ENCODE measurements at regions not wholly inside any gene's neighbourhood (a gene's known extent, or its start where the extent isn't known, plus 50 kb on each side); places are given as distances from the start of the nearest gene placed in this dataset.
"Not testable (repeated sequence)": the region's sequence is repeated elsewhere in the genome, so short reads cannot be mapped to it uniquely, and the experiment has no call there.

DNA sequence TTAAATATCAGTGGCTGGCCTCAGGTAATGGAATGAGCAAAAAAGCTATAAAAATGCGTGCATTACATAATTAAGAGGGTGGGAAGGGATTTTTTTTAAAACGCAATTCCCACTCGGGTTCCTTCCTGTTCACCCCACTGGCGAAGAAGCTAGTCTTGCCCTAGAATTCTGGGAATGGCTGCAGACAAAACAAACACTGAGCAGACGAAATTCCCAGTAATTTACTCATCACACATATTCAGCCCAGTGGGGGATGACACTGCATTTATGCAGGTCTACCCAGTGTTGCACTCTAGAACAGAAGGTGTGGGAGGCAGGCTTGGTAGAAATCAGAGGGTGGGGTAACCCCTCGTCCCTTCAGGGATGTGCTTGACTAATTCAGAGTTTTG is 2695.0 kb upstream of the DEFB115 start:
- H3K4me3 ChIP-seq (ENCODE audit: low read depth in 1 of 3, low read length in 3 of 3) = no peak overlapping the region
- H3K9me3 ChIP-seq (ENCODE audit: control insufficient read depth in 4 of 4, low read length in 3 of 4) = peaks cover 0 to 2% (median 1%) of the 10 kb centered on the region in 4 donors
- H3K4me1 ChIP-seq (ENCODE audit: control insufficient read depth in 4 of 4, insufficient read depth in 4 of 4, low read length in 3 of 4) = no peaks in the 10 kb centered on the region
- peaks cover 0 to 1% (median 0%) of the 10 kb centered on the region in 4 donors for H3K36me3 ChIP-seq (ENCODE audit: control insufficient read depth in 4 of 4, insufficient read depth in 3 of 4, low read depth in 1 of 4, low read length in 3 of 4)
- DNase-seq (ENCODE audit: low spot score) = no peak
- no peak overlapping the region for H3K27ac ChIP-seq (ENCODE audit: low read depth in 1 of 2, low read length in 2 of 2)
- WGBS = 64% methylated on average over 6 of the region's 6 CpGs
- no peak overlapping the region for H3K9ac ChIP-seq (ENCODE audit: low read depth in 1 of 2, low read length in 2 of 2)
- TF ChIP-seq, protein P1, sequence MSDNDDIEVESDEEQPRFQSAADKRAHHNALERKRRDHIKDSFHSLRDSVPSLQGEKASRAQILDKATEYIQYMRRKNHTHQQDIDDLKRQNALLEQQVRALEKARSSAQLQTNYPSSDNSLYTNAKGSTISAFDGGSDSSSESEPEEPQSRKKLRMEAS (IDR thresholded peaks at IDR 0.05) = no peak
- TF ChIP-seq GABPA (IDR thresholded peaks at IDR 0.05 in 1 of 2, conservative IDR thresholded peaks at IDR 0.05 in 1 of 2) = no peak
- no peak for TF ChIP-seq RAD21 (IDR thresholded peaks at IDR 0.05)
- no peak for TF ChIP-seq HNF4G (IDR thresholded peaks at IDR 0.05)
- TF ChIP-seq NR2F2 (IDR thresholded peaks at IDR 0.05) = no peak
- TF ChIP-seq FOXA1 (IDR thresholded peaks at IDR 0.05) = no peak
- no peaks in the 10 kb centered on the region for H3K27me3 ChIP-seq (ENCODE audit: control insufficient read depth in 4 of 4, insufficient read depth in 4 of 4, low read length in 3 of 4)

GRCh38 chr20:28562899-28563521 is 2694.5 kb upstream of the DEFB115 start:
- not testable (repeated sequence) for H3K4me1 ChIP-seq (ENCODE audit: control insufficient read depth in 4 of 4, insufficient read depth in 4 of 4, low read length in 3 of 4); DNase-seq (ENCODE audit: low spot score); H3K27ac ChIP-seq (ENCODE audit: low read depth in 1 of 2, low read length in 2 of 2); H3K36me3 ChIP-seq (ENCODE audit: control insufficient read depth in 4 of 4, insufficient read depth in 3 of 4, low read depth in 1 of 4, low read length in 3 of 4); H3K27me3 ChIP-seq (ENCODE audit: control insufficient read depth in 4 of 4, insufficient read depth in 4 of 4, low read length in 3 of 4); H3K4me3 ChIP-seq (ENCODE audit: low read depth in 1 of 3, low read length in 3 of 3); H3K9me3 ChIP-seq (ENCODE audit: control insufficient read depth in 4 of 4, low read length in 3 of 4); H3K9ac ChIP-seq (ENCODE audit: low read depth in 1 of 2, low read length in 2 of 2)
- WGBS = 60% methylated on average over 6 of the region's 6 CpGs

DNA sequence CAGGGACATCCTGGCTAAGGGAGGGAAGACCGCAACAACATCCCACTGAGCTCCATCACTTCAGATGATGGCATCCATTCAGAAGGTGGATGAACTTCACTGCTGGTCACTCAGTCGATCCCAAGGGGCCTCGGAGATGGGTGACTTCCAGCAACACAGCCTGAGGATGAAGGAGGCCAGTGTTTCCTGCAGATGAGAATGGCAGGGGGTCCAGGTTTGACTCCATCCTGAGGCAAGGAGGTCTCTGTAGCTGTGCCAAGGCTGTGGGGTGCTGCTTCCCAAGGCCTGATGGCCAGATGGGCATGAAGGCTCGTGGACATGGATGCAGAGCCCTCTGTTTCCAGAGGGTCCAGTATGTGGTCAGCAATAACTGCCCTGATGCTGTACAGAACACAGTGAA is 2693.4 kb upstream of the DEFB115 start:
- H3K27ac ChIP-seq (ENCODE audit: low read depth in 1 of 2, low read length in 2 of 2); H3K4me3 ChIP-seq (ENCODE audit: low read depth in 1 of 3, low read length in 3 of 3); DNase-seq (ENCODE audit: low spot score); H3K9ac ChIP-seq (ENCODE audit: low read depth in 1 of 2, low read length in 2 of 2); H3K4me1 ChIP-seq (ENCODE audit: control insufficient read depth in 4 of 4, insufficient read depth in 4 of 4, low read length in 3 of 4); H3K9me3 ChIP-seq (ENCODE audit: control insufficient read depth in 4 of 4, low read length in 3 of 4); H3K27me3 ChIP-seq (ENCODE audit: control insufficient read depth in 4 of 4, insufficient read depth in 4 of 4, low read length in 3 of 4); H3K36me3 ChIP-seq (ENCODE audit: control insufficient read depth in 4 of 4, insufficient read depth in 3 of 4, low read depth in 1 of 4, low read length in 3 of 4): not testable (repeated sequence)
- WGBS = 61% methylated on average over 4 of the region's 4 CpGs

DNA sequence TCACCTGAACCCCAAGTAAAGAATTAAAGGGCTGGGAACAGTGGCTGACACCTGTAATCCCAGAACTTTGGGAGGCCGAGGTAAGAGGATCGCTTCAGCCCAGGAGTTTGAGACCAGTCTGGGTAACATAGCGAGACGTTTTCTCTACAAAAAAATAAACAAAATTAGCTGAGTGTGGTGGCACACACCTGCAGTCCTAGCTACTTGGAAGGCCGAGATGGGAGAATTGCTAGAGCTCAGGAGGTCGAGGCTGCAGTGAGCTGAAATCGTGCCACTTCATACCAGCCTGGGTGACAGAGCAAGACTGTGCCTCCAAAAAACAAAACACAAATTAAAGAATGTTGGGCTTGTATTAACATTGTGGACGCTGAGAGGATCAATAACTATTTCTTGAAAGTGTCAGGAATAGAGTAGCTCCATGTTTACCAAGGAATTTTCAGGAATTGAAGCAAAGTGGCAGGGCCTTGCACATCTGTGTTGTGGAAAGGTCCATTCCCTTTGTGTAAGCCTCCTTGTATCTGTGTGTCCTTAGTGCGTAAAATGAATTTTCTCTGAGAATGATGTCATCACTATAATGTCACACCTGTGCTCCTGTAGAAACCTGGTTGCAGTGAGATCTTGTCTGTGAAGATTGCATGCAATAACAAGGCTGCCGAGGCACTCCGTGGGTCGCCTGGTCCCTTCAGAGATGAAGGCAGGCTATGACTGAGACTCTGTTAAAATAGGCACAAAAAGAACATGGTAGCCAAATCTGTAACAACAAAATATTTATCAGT is 2692.6 kb upstream of the DEFB115 start:
- not testable (repeated sequence) for H3K9ac ChIP-seq (ENCODE audit: low read depth in 1 of 2, low read length in 2 of 2); H3K27ac ChIP-seq (ENCODE audit: low read depth in 1 of 2, low read length in 2 of 2); H3K4me3 ChIP-seq (ENCODE audit: low read depth in 1 of 3, low read length in 3 of 3); H3K27me3 ChIP-seq (ENCODE audit: control insufficient read depth in 4 of 4, insufficient read depth in 4 of 4, low read length in 3 of 4); H3K4me1 ChIP-seq (ENCODE audit: control insufficient read depth in 4 of 4, insufficient read depth in 4 of 4, low read length in 3 of 4); H3K9me3 ChIP-seq (ENCODE audit: control insufficient read depth in 4 of 4, low read length in 3 of 4); H3K36me3 ChIP-seq (ENCODE audit: control insufficient read depth in 4 of 4, insufficient read depth in 3 of 4, low read depth in 1 of 4, low read length in 3 of 4); DNase-seq (ENCODE audit: low spot score)
- WGBS = 62% methylated on average over 12 of the region's 12 CpGs

DNA sequence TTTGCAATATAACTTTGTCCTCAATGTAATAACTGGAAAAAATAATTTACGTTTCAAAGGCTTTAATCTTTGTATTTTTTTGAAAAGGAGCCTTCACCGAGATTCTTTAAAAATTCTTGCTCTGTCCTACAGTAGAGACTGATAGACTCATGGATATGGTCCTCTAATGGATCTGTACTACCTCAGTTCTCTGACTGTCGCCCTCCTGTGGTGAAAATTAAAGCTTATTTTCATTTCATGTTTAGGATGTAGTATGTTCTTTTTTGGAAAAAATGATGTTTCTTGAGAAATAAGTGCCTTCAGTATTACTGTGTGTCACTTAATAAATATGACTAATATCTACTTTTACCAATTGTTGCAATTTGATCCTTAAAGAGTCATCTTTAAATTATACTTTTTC is 2681.5 kb upstream of the DEFB115 start:
- H3K36me3 ChIP-seq (ENCODE audit: control insufficient read depth in 4 of 4, insufficient read depth in 3 of 4, low read depth in 1 of 4, low read length in 3 of 4); H3K27ac ChIP-seq (ENCODE audit: low read depth in 1 of 2, low read length in 2 of 2); H3K9me3 ChIP-seq (ENCODE audit: control insufficient read depth in 4 of 4, low read length in 3 of 4); H3K4me1 ChIP-seq (ENCODE audit: control insufficient read depth in 4 of 4, insufficient read depth in 4 of 4, low read length in 3 of 4); H3K4me3 ChIP-seq (ENCODE audit: low read depth in 1 of 3, low read length in 3 of 3); H3K9ac ChIP-seq (ENCODE audit: low read depth in 1 of 2, low read length in 2 of 2); H3K27me3 ChIP-seq (ENCODE audit: control insufficient read depth in 4 of 4, insufficient read depth in 4 of 4, low read length in 3 of 4); DNase-seq (ENCODE audit: low spot score): not testable (repeated sequence)
- WGBS = 66% methylated on average over 2 of the region's 3 CpGs

DNA sequence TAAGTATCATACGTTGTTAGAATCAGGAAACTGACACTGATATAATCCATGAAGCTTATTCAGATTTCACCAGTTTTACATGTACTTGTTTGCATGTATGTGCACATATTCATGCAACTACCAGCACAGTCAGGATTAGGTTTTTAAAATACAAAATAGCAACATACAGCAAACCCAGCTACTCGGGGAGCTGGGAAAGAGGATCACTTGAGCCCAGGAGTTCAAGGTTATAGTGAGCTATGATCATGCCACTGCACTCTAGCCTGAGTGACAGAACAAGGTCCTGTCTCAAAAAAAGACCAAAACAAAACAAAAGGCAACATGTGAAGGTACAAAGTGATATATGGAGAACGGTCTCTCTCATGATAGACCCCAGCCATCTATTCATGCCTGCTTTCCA is 2665.8 kb upstream of the DEFB115 start:
- not testable (repeated sequence) for H3K4me1 ChIP-seq (ENCODE audit: control insufficient read depth in 4 of 4, insufficient read depth in 4 of 4, low read length in 3 of 4); H3K27me3 ChIP-seq (ENCODE audit: control insufficient read depth in 4 of 4, insufficient read depth in 4 of 4, low read length in 3 of 4); H3K27ac ChIP-seq (ENCODE audit: low read depth in 1 of 2, low read length in 2 of 2); H3K9me3 ChIP-seq (ENCODE audit: control insufficient read depth in 4 of 4, low read length in 3 of 4); H3K4me3 ChIP-seq (ENCODE audit: low read depth in 1 of 3, low read length in 3 of 3); H3K36me3 ChIP-seq (ENCODE audit: control insufficient read depth in 4 of 4, insufficient read depth in 3 of 4, low read depth in 1 of 4, low read length in 3 of 4); H3K9ac ChIP-seq (ENCODE audit: low read depth in 1 of 2, low read length in 2 of 2); DNase-seq (ENCODE audit: low spot score)
- 86% methylated on average over 3 of the region's 3 CpGs for WGBS

- not testable (repeated sequence) for H3K9ac ChIP-seq (ENCODE audit: low read depth in 1 of 2, low read length in 2 of 2); DNase-seq (ENCODE audit: low spot score); H3K4me3 ChIP-seq (ENCODE audit: low read depth in 1 of 3, low read length in 3 of 3); H3K27ac ChIP-seq (ENCODE audit: low read depth in 1 of 2, low read length in 2 of 2); H3K36me3 ChIP-seq (ENCODE audit: control insufficient read depth in 4 of 4, insufficient read depth in 3 of 4, low read depth in 1 of 4, low read length in 3 of 4); H3K27me3 ChIP-seq (ENCODE audit: control insufficient read depth in 4 of 4, insufficient read depth in 4 of 4, low read length in 3 of 4); H3K4me1 ChIP-seq (ENCODE audit: control insufficient read depth in 4 of 4, insufficient read depth in 4 of 4, low read length in 3 of 4); H3K9me3 ChIP-seq (ENCODE audit: control insufficient read depth in 4 of 4, low read length in 3 of 4)
- 97% methylated on average over 4 of the region's 4 CpGs for WGBS
Observed at GRCh38 chr20:28593383-28593782, 2664.1 kb upstream of the DEFB115 start.
